ENCODE measurements at regions not wholly inside any gene's neighbourhood (a gene's known extent, or its start where the extent isn't known, plus 50 kb on each side); places are given as distances from the start of the nearest gene placed in this dataset.

DNA sequence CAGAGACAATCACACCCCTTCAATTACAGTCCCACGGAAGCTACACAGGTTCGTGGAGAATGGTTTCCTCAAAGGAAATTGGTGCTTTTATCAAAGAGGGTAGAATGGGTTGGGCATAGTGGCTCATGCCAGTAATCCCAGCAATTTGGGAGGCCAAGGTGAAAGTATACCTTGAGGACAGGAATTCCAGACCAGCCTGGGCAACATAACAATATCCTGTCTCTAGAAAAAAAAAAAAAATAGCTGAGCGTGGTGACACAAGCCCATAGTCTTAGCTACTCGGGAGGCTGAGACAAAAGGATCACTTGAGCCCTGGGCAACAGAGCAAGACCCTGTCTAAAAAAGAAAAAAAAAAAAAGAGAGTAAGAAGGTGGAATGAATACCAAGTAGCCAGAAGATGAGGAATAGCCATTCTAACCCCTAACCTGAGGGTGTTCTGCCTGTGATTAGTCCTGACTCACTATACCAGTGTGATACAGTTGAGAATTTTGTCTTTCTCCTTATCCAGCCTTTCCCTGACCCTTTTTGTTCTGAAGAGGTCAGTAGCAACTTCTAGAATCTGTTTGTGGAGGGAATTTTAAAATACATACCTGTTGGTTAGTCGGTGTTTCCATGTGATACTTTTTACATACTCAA lies 283.2 kb downstream of the MREG start:
- no peak for DNase-seq
- H3F3A ChIP-seq (replicated peaks; ENCODE audit: insufficient read depth): peaks cover 21% of the 10 kb centered on the region
- 94% methylated on average over 5 of the region's 5 CpGs for WGBS (ENCODE audit: low lambda C conversion rate)
- H3K4me1 ChIP-seq (ENCODE audit: control insufficient read depth in 1 of 2, insufficient read depth in 2 of 2, low read depth in 1 of 2, low read length in 1 of 2): peaks cover 0 to 16% of the 10 kb centered on the region in 2 experiments; a peak in 2 of 4 replicates
- no peaks in the 10 kb centered on the region for H3K79me2 ChIP-seq (ENCODE audit: insufficient read depth)
- 0 out of 2 replicates have a peak, but pooled peaks cover 3% of the 10 kb centered on the region for H3K9me3 ChIP-seq
- H3K9ac ChIP-seq: no peak overlapping the region
- no peaks in the 10 kb centered on the region for H3K27me3 ChIP-seq (ENCODE audit: insufficient read depth)
- no peaks in the 10 kb centered on the region for H3K9me2 ChIP-seq
- H3K27ac ChIP-seq (ENCODE audit: low read depth in 2 of 2, low read length in 1 of 2): no peak overlapping the region; a peak in 1 of 4 replicates
- H4K20me1 ChIP-seq (ENCODE audit: insufficient read depth): no peaks in the 10 kb centered on the region
- ChIA-PET CTCF (no interaction called here), POLR2A (no interaction called here)
- H3K36me3 ChIP-seq (replicated peaks in 1 of 2; ENCODE audit: control insufficient read depth in 1 of 2, insufficient read depth in 2 of 2, low read length in 1 of 2): no peaks in the 10 kb centered on the region
- peak overlapping the region; percentile 56; the same call in 1 of the 2 replicates for H2AFZ ChIP-seq (ENCODE audit: low read depth)
- no peak overlapping the region for H3K4me2 ChIP-seq
- no peak overlapping the region for H3K4me3 ChIP-seq (ENCODE audit: low read depth in 2 of 2, low read length in 1 of 2)
- TF ChIP-seq, protein P1, sequence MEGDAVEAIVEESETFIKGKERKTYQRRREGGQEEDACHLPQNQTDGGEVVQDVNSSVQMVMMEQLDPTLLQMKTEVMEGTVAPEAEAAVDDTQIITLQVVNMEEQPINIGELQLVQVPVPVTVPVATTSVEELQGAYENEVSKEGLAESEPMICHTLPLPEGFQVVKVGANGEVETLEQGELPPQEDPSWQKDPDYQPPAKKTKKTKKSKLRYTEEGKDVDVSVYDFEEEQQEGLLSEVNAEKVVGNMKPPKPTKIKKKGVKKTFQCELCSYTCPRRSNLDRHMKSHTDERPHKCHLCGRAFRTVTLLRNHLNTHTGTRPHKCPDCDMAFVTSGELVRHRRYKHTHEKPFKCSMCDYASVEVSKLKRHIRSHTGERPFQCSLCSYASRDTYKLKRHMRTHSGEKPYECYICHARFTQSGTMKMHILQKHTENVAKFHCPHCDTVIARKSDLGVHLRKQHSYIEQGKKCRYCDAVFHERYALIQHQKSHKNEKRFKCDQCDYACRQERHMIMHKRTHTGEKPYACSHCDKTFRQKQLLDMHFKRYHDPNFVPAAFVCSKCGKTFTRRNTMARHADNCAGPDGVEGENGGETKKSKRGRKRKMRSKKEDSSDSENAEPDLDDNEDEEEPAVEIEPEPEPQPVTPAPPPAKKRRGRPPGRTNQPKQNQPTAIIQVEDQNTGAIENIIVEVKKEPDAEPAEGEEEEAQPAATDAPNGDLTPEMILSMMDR (IDR thresholded peaks at IDR 0.05): no peak
- TF ChIP-seq POLR2AphosphoS5 (IDR thresholded peaks at IDR 0.05; ENCODE audit: low read depth, low read length): no peak
- TF ChIP-seq EP300 (IDR thresholded peaks at IDR 0.05; ENCODE audit: borderline replicate concordance in 1 of 2, low read depth in 1 of 2, low read length in 1 of 2): no peak
- TF ChIP-seq, protein P2, sequence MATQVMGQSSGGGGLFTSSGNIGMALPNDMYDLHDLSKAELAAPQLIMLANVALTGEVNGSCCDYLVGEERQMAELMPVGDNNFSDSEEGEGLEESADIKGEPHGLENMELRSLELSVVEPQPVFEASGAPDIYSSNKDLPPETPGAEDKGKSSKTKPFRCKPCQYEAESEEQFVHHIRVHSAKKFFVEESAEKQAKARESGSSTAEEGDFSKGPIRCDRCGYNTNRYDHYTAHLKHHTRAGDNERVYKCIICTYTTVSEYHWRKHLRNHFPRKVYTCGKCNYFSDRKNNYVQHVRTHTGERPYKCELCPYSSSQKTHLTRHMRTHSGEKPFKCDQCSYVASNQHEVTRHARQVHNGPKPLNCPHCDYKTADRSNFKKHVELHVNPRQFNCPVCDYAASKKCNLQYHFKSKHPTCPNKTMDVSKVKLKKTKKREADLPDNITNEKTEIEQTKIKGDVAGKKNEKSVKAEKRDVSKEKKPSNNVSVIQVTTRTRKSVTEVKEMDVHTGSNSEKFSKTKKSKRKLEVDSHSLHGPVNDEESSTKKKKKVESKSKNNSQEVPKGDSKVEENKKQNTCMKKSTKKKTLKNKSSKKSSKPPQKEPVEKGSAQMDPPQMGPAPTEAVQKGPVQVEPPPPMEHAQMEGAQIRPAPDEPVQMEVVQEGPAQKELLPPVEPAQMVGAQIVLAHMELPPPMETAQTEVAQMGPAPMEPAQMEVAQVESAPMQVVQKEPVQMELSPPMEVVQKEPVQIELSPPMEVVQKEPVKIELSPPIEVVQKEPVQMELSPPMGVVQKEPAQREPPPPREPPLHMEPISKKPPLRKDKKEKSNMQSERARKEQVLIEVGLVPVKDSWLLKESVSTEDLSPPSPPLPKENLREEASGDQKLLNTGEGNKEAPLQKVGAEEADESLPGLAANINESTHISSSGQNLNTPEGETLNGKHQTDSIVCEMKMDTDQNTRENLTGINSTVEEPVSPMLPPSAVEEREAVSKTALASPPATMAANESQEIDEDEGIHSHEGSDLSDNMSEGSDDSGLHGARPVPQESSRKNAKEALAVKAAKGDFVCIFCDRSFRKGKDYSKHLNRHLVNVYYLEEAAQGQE (IDR thresholded peaks at IDR 0.05; ENCODE audit: low read depth, low read length): no peak
- no peak for TF ChIP-seq TEAD4 (IDR thresholded peaks at IDR 0.05; ENCODE audit: borderline replicate concordance, insufficient read depth)
- TF ChIP-seq, protein P3, sequence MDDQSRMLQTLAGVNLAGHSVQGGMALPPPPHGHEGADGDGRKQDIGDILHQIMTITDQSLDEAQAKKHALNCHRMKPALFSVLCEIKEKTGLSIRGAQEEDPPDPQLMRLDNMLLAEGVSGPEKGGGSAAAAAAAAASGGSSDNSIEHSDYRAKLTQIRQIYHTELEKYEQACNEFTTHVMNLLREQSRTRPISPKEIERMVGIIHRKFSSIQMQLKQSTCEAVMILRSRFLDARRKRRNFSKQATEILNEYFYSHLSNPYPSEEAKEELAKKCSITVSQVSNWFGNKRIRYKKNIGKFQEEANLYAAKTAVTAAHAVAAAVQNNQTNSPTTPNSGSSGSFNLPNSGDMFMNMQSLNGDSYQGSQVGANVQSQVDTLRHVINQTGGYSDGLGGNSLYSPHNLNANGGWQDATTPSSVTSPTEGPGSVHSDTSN (IDR thresholded peaks at IDR 0.05): no peak
- no peak for TF ChIP-seq SMC3 (IDR thresholded peaks at IDR 0.05; ENCODE audit: low read depth, low read length)
- TF ChIP-seq, protein P4, sequence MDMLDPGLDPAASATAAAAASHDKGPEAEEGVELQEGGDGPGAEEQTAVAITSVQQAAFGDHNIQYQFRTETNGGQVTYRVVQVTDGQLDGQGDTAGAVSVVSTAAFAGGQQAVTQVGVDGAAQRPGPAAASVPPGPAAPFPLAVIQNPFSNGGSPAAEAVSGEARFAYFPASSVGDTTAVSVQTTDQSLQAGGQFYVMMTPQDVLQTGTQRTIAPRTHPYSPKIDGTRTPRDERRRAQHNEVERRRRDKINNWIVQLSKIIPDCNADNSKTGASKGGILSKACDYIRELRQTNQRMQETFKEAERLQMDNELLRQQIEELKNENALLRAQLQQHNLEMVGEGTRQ (IDR thresholded peaks at IDR 0.05; ENCODE audit: borderline replicate concordance, low read depth, low read length): no peak
- no peak for TF ChIP-seq CHD2 (IDR thresholded peaks at IDR 0.05; ENCODE audit: low read length, partially characterized antibody)
- TF ChIP-seq MXI1 (IDR thresholded peaks at IDR 0.05; ENCODE audit: low read depth, low read length): no peak
- TF ChIP-seq GABPA (IDR thresholded peaks at IDR 0.05; ENCODE audit: low read depth): no peak
- TF ChIP-seq GATA2 (CRISPR knock-in tag; IDR thresholded peaks at IDR 0.05): no peak
- no peak for TF ChIP-seq JUND (IDR thresholded peaks at IDR 0.05)
- TF ChIP-seq, protein P5, sequence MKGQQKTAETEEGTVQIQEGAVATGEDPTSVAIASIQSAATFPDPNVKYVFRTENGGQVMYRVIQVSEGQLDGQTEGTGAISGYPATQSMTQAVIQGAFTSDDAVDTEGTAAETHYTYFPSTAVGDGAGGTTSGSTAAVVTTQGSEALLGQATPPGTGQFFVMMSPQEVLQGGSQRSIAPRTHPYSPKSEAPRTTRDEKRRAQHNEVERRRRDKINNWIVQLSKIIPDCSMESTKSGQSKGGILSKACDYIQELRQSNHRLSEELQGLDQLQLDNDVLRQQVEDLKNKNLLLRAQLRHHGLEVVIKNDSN (IDR thresholded peaks at IDR 0.05; ENCODE audit: borderline replicate concordance, low read depth): no peak

Measured in SK-N-SH (cell line).